C1 segment of cervical spinal cord (tissue), 14 donors: ENCODE measurements at regions not wholly inside any gene's neighbourhood (a gene's known extent, or its start where the extent isn't known, plus 50 kb on each side); places are given as distances from the start of the nearest gene placed in this dataset.
A peak's percentile ranks its signal among the peaks of the same experiment; 100 is the strongest.
"Not testable (repeated sequence)": the region's sequence is repeated elsewhere in the genome, so short reads cannot be mapped to it uniquely, and the experiment has no call there.

Experiments used
- DNase-seq, 14 donors: peaks; one replicate each; lab custom pipeline; 2025; lab: John Stamatoyannopoulos, UW

DNA sequence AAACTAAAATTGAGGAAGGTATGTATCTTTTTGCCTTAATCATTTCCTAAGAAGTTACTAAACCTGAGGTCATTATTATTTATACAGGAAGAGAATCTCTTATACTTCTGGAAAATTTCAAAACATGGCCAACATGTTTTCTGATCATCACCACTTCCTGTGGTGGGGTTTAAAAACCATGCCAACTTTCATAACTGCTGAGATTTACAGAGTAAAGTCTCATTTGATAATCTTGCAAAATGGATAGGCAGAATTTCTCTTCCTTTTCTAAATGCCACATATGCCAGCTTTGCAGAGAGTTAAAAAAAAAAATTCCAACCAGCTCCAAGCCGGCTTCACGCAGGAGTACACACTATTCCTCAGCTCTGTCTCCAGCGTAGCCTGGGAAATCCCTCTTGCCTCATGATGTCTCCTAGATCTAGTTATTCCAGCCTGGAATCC lies 124.3 kb upstream of the SPRED1 start:
- no peak for DNase-seq

DNA sequence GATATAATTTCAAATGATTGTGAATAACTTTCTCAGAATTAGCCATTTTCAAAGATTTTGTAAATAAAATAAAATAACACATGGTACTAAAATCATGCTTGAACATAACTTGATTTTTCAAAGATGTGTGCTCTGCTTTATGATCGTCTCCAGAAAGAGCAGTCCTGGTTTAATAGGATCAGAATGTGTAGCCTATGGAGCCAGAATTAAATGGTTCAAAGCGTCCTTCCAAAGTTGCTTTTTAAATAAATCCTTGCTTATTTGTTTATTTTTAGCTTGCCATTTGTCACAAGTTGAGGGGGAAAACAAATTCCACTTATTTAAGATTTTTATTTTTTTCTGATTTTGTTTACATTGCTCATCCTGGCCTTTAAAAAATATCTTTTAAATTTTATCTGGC lies 123.7 kb upstream of the SPRED1 start:
- DNase-seq, result no peak

- DNase-seq, result peak in 11 of 14 donors; percentile 28 to 84 (median 56)
These were observed 123.0 kb upstream of the SPRED1 start for GRCh38 chr15:38129531-38130204.

- DNase-seq, result peak in 2 of 14 donors; percentile 24 to 51
These were observed 122.5 kb upstream of the SPRED1 start for GRCh38 chr15:38130205-38130567.

- peak in 11 of 14 donors; percentile 15 to 72 (median 39) for DNase-seq
These were observed 121.7 kb upstream of the SPRED1 start for GRCh38 chr15:38130740-38131498.

DNA sequence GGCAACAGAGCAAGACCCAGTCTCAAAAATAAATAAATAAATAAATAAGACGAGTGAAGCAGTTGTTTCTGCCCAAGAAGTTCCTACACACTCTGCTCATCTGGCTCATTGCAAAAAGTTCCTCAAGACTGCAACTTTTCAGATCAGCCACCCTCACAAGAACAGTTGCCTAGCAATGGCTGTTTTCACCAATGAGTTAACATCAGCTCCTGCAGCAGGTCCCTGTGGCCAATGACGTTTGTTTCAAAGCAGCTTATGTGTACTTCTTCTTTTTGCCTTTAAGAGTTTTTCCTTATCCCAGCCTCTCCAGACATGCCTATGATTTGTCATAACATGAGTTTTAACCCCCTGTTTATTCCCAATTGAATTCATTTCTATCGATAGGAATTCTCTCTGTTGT lies 118.4 kb upstream of the SPRED1 start:
- DNase-seq, result no peak

GRCh38 chr15:38142195-38142594 lies 110.4 kb upstream of the SPRED1 start:
- not testable (repeated sequence) for DNase-seq

DNA sequence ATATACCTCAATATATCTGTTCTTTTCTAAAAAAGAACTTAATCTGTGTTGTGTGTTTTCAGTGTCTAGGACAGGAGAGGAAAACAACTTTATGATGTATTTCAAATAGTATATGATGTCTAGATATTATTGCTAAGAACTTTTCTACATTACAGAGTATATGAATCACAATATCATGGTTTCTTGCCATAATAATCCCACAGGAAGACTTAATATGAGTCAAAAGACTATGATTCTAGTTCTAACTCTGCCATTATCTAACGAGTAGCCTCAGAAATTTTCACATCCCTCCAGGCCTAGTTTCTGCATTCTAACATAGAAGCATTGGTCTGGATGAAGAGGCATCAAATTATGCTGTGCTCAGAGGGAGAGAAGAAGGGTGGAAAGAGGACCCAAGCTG lies 107.7 kb upstream of the SPRED1 start:
- DNase-seq, result no peak

- DNase-seq, result peak in 4 of 14 donors; percentile 5 to 28 (median 14)
These were observed 107.0 kb upstream of the SPRED1 start for GRCh38 chr15:38145651-38146111.

DNA sequence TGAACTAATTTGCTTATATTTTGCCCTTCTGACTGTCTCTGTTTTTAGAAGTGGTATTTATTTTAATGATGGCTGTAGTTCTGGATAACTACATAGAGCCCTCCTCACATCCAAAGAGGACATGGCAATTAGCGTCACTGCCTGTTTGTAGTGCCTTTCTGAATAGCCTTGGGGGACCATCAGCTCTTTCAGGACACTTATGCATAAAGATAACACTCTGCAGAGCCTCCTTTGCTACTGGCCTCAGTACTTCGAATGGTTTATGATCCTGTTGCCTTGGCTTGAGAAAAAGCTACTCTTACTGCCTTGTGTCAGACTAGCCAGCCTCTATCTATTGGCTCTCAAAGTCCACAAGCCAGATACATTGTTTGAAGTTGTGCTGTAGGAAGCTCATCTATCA lies 105.4 kb upstream of the SPRED1 start:
- no peak for DNase-seq

- DNase-seq, result no peak
These were observed 104.2 kb upstream of the SPRED1 start for GRCh38 chr15:38148471-38148870.

GRCh38 chr15:38149315-38149714 lies 103.3 kb upstream of the SPRED1 start:
- DNase-seq, result no peak

DNA sequence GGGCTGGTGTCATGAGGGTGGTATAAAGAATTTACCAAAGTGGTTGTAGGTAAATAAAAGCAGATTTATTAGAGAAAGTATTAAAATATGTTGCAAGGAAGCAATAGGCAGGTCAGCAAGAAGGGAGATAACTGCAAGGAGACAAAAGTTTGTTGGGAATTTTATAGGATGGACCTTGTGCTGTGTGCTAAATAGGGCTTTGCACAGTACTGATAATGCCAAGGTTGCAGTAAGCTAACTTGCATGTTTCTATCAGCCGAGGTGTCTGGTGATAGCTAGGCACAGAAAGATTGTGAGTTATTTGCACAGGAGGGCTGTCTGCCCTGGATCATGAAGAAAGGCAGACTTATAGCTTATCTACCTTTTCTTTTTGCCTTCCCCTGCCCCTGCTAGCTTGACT lies 102.5 kb upstream of the SPRED1 start:
- no peak for DNase-seq

DNA sequence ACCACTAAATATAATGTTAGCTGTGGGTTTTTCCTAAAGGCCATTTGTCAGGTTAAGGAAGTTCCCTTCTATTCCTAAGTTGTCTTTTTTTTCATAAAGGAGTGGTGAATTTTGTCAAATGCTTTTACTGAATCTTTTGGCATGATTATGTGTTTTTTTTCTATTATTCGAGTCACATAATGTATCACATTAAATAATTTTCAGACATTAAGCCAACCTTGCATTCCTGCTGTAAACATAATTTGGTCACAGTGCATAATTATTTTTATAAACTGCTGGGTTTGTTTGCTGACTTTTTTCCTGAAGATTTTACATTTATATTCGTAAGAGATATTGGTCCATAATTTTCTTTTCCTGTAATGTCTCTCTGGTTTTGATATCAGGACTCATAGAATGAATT lies 101.8 kb upstream of the SPRED1 start:
- DNase-seq, result no peak

DNA sequence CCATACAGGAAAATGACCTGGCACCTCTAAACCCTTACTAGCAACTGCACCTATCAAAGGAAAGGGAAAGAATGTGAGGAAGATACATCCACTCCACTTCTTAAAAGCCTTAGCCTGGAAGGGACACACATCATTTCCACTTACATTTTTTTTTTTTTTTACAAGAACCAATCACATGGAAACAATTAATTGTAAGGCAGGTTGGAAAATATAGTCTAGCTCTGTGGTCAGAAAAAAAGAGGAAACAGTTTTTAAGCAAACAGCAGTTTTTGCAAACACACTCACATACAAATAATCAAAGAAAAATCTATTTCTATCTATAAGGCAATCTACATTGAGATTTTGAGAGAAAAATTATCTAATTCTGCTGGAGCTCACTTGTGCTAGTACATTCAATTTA lies 98.9 kb upstream of the SPRED1 start:
- DNase-seq, result no peak

DNA sequence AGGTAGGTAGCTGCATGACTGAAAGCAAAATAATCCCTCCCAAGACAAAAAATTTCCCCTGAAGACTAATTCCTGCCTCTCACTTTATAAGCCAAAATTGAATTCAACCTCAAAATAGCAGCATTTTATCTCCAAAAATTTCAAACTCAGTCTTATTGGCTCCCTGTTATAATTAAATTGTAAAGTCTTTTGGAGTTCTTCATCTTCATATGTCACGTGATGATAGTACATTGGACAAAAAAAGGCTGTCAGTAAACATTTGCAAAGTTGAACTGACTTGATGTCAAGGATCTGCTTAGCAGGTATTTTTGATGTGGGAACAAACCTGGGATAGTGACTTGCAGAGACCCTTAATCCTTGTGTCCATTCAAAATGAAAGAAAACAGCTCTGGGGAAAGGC lies 98.4 kb upstream of the SPRED1 start:
- DNase-seq, result no peak

DNA sequence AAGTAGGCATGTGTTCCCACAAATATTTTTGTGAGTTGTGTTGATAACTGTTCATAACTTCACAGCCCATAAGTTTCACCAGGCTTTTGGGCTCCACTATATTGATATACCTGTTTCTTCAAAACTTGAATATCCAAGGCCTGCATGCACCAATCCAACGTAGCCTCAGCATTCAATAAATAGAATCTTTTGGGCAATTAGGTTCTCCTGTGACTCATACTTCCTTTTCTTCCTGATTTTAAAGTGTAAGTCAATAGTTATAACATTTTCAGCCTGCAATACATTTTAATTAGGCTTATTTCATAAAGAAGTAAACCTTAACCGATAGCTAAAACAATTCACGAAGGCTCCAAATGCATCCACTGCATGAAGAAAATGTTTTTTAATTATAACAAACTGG lies 97.8 kb upstream of the SPRED1 start:
- no peak for DNase-seq

DNA sequence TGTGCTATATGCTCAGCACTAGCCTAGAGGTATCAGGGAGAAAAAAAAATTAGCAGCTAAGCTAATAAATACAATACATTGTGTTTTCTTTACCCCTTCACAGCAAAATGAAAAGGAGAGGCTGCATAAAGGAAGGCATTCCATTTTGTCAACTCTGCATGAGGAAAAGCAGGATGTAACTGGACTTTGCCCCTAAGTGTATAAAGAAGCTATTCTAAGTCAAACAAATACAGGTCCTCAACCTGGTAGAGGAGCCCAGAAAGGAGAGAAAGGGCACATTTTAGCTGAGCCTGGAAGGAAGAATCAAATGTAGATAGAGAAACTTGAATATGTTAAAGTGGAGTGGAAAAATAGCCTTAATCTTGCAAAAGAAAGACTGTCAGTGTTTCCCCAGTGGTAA lies 89.0 kb upstream of the SPRED1 start:
- DNase-seq, result no peak

GRCh38 chr15:38164061-38164460 lies 88.6 kb upstream of the SPRED1 start:
- DNase-seq, result no peak

GRCh38 chr15:38164507-38164906 lies 88.1 kb upstream of the SPRED1 start:
- no peak for DNase-seq

GRCh38 chr15:38168467-38169070 lies 84.1 kb upstream of the SPRED1 start:
- no peak for DNase-seq

- DNase-seq, result no peak
These were observed 80.7 kb upstream of the SPRED1 start for GRCh38 chr15:38171973-38172372.

DNA sequence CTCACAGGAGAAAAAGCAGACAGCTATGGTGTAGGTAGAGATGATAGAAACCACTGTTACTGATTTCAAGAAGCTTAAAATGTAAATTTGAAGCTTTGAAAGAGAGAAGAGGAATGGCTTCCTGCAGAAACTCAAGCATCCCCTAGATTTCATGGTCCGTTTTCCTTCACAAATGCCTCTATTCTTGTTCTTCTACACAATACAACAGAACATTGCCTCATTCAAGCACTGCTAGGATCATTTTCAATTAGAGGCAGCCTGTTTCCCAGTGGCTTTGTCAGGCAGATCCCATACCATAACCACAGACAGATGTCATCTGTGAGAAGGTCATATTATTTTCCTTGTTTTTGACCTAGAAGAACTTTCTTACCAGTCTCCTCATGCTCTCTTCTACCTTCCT lies 77.9 kb upstream of the SPRED1 start:
- no peak for DNase-seq
